ENCODE measurements at regions not wholly inside any gene's neighbourhood (a gene's known extent, or its start where the extent isn't known, plus 50 kb on each side); places are given as distances from the start of the nearest gene placed in this dataset.

GRCh38 chr1:244350027-244350426 lies 101.7 kb downstream of the ADSS2 start (continued):
- TF ChIP-seq POLR2AphosphoS2 (IDR thresholded peaks at IDR 0.05; ENCODE audit: low read depth, low read length), result no peak
- TF ChIP-seq ZNF207 (IDR thresholded peaks at IDR 0.05; ENCODE audit: borderline replicate concordance), result no peak
- TF ChIP-seq SMC3 (IDR thresholded peaks at IDR 0.05; ENCODE audit: borderline replicate concordance, low read length), result no peak
- TF ChIP-seq CEBPZ (IDR thresholded peaks at IDR 0.05; ENCODE audit: low read depth, low read length), result no peak

DNA sequence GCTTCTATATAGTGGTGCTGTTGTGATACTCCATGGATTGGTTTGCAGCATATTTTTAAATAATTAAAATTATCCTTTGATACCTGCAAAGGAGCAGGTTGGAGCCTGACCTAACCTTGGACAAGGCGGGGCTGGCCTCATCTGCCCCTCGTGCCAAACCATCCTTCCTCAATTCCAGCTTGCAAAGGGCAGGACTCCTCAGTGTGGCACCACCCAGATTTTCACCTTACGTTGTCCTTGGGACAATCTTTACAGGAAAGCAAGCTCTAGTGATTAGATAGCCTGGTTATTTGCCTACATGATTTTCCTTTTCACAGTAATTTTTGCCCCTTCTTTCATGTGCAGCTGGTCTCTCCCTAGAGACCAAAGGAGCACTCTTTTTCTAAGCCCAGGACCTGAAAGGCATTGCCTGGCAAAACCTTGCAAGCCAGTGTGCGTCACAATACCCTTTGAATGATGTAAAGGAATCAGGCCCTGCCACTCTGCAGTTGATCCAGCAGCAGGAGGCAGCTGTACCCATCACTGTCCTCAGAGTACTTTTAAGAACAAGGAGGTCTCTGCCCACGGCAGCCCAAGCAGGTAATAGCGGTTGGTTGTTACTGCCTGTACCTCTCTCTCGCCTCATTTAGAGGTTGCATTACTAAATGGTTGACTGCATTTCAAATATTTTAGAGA lies 99.4 kb downstream of the ADSS2 start:
- no peak overlapping the region; the same call in 1 of the 2 replicates for H2AFZ ChIP-seq (ENCODE audit: control insufficient read depth, low read depth, low read length)
- WGBS (ENCODE audit: insufficient coverage, insufficient replicate concordance, low lambda C conversion rate, missing lambda C conversion rate), result 6% methylated on average over 7 of the region's 7 CpGs
- H3K36me3 ChIP-seq (ENCODE audit: control insufficient read depth in 2 of 2, insufficient read depth in 2 of 2, low read length in 1 of 2), result no peaks in the 10 kb centered on the region
- H3K9ac ChIP-seq (ENCODE audit: control insufficient read depth, insufficient read depth, low read length), result no peak overlapping the region
- BruUV-seq (replicated peaks), result no TSS peak
- ChIA-PET POLR2A (no interaction called here), SMC1A (ENCODE audit: uncharacterized antibody, unreplicated experiment) (interaction anchor here (1.4 kb wide), 1 partner anchor 37 kb away, joined by 3 read pairs; no protein-coding TSS in a partner anchor), CTCF (interaction anchor here (1.0 kb wide), 1 partner anchor 1009 kb away, joined by 3 read pairs; no protein-coding TSS in a partner anchor), RAD21 (ENCODE audit: unreplicated experiment) (no interaction called here)
- no peaks in the 10 kb centered on the region for H3K27me3 ChIP-seq (replicated peaks in 1 of 2; ENCODE audit: control insufficient read depth in 2 of 2, insufficient read depth in 2 of 2, low read length in 1 of 2)
- DNase-seq (ENCODE audit: low read depth, low spot score) (no peak), FAIRE-seq (no peak), ATAC-seq (peak; percentile 45)
- intact Hi-C loops (cut with micrococcal nuclease; ENCODE audit: unreplicated experiment) (loop anchor here (2.0 kb wide), 1 partner anchor 55 kb away; no protein-coding TSS in a partner anchor), in situ Hi-C loops (cut with MboI) (no loop called here)
- H3K9me3 ChIP-seq (replicated peaks; ENCODE audit: control insufficient read depth, insufficient read depth, low read length), result peaks cover under 1% of the 10 kb centered on the region; the same call in 2 of the 3 replicates
- H4K20me1 ChIP-seq (ENCODE audit: control insufficient read depth, insufficient read depth), result no peaks in the 10 kb centered on the region
- no peaks in the 10 kb centered on the region for H3K79me2 ChIP-seq (ENCODE audit: control insufficient read depth, insufficient read depth, low read length)
- H3K4me3 ChIP-seq, result no peak overlapping the region
- peak overlapping the region; percentile 40; the same call in 1 of the 2 replicates for H3K4me2 ChIP-seq (ENCODE audit: control insufficient read depth, insufficient read depth)
- peaks cover 25% of the 10 kb centered on the region for H3K4me1 ChIP-seq (ENCODE audit: control insufficient read depth, insufficient read depth, low read length)
- H3K27ac ChIP-seq (ENCODE audit: control insufficient read depth, insufficient read depth), result no peak overlapping the region
- TF ChIP-seq ZZZ3 (IDR thresholded peaks at IDR 0.05; ENCODE audit: control insufficient read depth, insufficient read length, low read depth) (no peak), POU2F2 (IDR thresholded peaks at IDR 0.05; ENCODE audit: borderline replicate concordance, low read depth, low read length) (no peak), NFYA (IDR thresholded peaks at IDR 0.05; ENCODE audit: borderline replicate concordance, low read depth, low read length) (no peak), E2F8 (IDR thresholded peaks at IDR 0.05; ENCODE audit: low read depth, partially characterized antibody) (no peak), KLF5 (IDR thresholded peaks at IDR 0.05; ENCODE audit: partially characterized antibody) (no peak), TCF3 (IDR thresholded peaks at IDR 0.05; ENCODE audit: borderline replicate concordance, insufficient read depth, low read depth, low read length) (no peak), ZNF622 (IDR thresholded peaks at IDR 0.05) (no peak)
- TF ChIP-seq, protein P1, sequence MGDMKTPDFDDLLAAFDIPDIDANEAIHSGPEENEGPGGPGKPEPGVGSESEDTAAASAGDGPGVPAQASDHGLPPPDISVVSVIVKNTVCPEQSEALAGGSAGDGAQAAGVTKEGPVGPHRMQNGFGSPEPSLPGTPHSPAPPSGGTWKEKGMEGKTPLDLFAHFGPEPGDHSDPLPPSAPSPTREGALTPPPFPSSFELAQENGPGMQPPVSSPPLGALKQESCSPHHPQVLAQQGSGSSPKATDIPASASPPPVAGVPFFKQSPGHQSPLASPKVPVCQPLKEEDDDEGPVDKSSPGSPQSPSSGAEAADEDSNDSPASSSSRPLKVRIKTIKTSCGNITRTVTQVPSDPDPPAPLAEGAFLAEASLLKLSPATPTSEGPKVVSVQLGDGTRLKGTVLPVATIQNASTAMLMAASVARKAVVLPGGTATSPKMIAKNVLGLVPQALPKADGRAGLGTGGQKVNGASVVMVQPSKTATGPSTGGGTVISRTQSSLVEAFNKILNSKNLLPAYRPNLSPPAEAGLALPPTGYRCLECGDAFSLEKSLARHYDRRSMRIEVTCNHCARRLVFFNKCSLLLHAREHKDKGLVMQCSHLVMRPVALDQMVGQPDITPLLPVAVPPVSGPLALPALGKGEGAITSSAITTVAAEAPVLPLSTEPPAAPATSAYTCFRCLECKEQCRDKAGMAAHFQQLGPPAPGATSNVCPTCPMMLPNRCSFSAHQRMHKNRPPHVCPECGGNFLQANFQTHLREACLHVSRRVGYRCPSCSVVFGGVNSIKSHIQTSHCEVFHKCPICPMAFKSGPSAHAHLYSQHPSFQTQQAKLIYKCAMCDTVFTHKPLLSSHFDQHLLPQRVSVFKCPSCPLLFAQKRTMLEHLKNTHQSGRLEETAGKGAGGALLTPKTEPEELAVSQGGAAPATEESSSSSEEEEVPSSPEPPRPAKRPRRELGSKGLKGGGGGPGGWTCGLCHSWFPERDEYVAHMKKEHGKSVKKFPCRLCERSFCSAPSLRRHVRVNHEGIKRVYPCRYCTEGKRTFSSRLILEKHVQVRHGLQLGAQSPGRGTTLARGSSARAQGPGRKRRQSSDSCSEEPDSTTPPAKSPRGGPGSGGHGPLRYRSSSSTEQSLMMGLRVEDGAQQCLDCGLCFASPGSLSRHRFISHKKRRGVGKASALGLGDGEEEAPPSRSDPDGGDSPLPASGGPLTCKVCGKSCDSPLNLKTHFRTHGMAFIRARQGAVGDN (IDR thresholded peaks at IDR 0.05), result no peak
